ENCODE measurements at regions not wholly inside any gene's neighbourhood (a gene's known extent, or its start where the extent isn't known, plus 50 kb on each side); places are given as distances from the start of the nearest gene placed in this dataset.

DNA sequence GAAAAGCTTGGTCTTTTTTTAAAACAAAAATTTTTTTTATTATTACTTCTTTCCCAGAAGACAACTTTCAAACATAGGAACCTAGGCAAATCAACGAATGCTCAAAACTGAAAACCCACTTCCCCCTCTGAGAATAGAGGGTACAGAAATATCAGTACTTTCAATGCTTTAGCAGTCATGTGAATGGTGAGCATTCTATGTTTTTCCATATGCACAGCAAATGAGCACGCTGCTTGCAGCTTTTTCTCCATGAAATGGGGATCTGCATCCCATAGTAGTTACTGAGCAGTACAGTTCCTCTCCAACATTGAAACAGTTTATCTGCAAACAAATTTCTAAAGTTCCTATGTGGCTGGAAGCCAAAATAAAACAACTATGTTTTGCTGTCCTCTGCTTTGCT is 108.4 kb upstream of the BMP2K start:
- TF ChIP-seq, protein P1, sequence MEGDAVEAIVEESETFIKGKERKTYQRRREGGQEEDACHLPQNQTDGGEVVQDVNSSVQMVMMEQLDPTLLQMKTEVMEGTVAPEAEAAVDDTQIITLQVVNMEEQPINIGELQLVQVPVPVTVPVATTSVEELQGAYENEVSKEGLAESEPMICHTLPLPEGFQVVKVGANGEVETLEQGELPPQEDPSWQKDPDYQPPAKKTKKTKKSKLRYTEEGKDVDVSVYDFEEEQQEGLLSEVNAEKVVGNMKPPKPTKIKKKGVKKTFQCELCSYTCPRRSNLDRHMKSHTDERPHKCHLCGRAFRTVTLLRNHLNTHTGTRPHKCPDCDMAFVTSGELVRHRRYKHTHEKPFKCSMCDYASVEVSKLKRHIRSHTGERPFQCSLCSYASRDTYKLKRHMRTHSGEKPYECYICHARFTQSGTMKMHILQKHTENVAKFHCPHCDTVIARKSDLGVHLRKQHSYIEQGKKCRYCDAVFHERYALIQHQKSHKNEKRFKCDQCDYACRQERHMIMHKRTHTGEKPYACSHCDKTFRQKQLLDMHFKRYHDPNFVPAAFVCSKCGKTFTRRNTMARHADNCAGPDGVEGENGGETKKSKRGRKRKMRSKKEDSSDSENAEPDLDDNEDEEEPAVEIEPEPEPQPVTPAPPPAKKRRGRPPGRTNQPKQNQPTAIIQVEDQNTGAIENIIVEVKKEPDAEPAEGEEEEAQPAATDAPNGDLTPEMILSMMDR (IDR thresholded peaks at IDR 0.05): no peak
- TF ChIP-seq EZH2 (IDR thresholded peaks at IDR 0.05) (no peak), EZH2phosphoT487 (IDR thresholded peaks at IDR 0.05) (no peak)

Data from neural progenitor cell (in vitro differentiated cells).